Mucosa of descending colon (tissue), 3 donors: ENCODE measurements at regions not wholly inside any gene's neighbourhood (a gene's known extent, or its start where the extent isn't known, plus 50 kb on each side); places are given as distances from the start of the nearest gene placed in this dataset.

Source experiments
- ATAC-seq: fragments of 200-7000 bp; cut with Tn5 transposase; one replicate; pipeline ENCODE4 v1.9.1; 2020; ENCODE audit warnings: mild to moderate bottlenecking, moderate library complexity
- DNase-seq, 3 donors: peaks; one replicate each; pipeline ENCODE4 v3.0.0-alpha.2; 2020
- H3K36me3 ChIP-seq: fragments of 200-600 bp; one replicate; pipeline ENCODE4 v1.8.0; 2021; ENCODE audit warnings: low read depth, mild to moderate bottlenecking
- H3K4me1 ChIP-seq: fragments of 200-600 bp; one replicate; pipeline ENCODE4 v1.8.0; 2021; ENCODE audit warnings: low read depth, mild to moderate bottlenecking
- H3K4me3 ChIP-seq: fragments of 200-600 bp; one replicate; pipeline ENCODE4 v1.8.0; 2021; ENCODE audit warnings: mild to moderate bottlenecking
- H3K9me3 ChIP-seq: fragments of 200-600 bp; one replicate; pipeline ENCODE4 v1.8.0; 2021; ENCODE audit warnings: mild to moderate bottlenecking
- CTCF ChIP-seq: fragments of 200-600 bp; IDR thresholded peaks from one replicate; pipeline ENCODE4 v1.8.0; 2022; ENCODE audit warnings: antibody characterized with exemption, mild to moderate bottlenecking
- intact Hi-C, 2 donors: fragments of 100-400 bp; cut with DNase I in 1 of 2; cut with micrococcal nuclease in 1 of 2; formaldehyde crosslinking; loops; one replicate each; pipeline versions ENCODE4 v1.11.0 to v1.11.1; 2022; cut with DNase I, micrococcal nuclease
- donor health status: DM: no; HTN: no; CAD: no; lungs with moderate emphysema.
- donor health status: DM: no; HTN: no; CAD: no.
- donor health status: DM: no; HTN: yes; CAD: no.

- ATAC-seq (no peak), DNase-seq (no peak)
- no peaks in the 10 kb centered on the region for H3K9me3 ChIP-seq
- H3K4me1 ChIP-seq: no peaks in the 10 kb centered on the region
- H3K36me3 ChIP-seq: no peaks in the 10 kb centered on the region
- no peak overlapping the region for H3K4me3 ChIP-seq
- intact Hi-C loops: no loop called here
- TF ChIP-seq CTCF: no peak
Measured at GRCh38 chr11:81421251-81421860, 1312.3 kb downstream of the FAM181B start.

GRCh38 chr11:81420668-81421250 lies 1312.9 kb downstream of the FAM181B start:
- H3K9me3 ChIP-seq: no peaks in the 10 kb centered on the region
- intact Hi-C loops: no loop called here
- ATAC-seq (no peak), DNase-seq (no peak)
- no peaks in the 10 kb centered on the region for H3K4me1 ChIP-seq
- no peak for TF ChIP-seq CTCF
- H3K36me3 ChIP-seq: no peaks in the 10 kb centered on the region
- no peak overlapping the region for H3K4me3 ChIP-seq

DNA sequence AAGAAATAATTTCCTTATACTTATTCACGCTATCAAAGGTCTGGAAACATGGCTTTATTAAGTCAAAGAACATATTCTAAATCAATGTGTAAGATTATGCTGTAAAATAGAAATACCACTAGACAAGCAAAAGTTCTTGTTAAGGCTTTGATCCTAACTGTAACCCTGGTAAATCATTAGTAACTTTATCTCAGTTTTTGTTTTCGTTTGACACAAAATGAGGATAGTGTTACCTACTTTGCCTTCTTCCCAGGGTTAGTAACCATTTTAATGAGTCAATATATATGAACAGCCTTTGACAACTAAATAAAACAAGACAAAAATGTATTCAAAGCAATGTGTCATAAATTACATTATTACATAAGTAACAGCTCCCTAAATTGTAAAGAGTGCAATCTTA lies 1336.3 kb downstream of the FAM181B start:
- Histone ChIP-seq H3K36me3 (no peaks in the 10 kb centered on the region), H3K4me3 (no peak overlapping the region)

GRCh38 chr11:81394311-81394710 lies 1339.4 kb downstream of the FAM181B start:
- no peak for ATAC-seq
- Histone ChIP-seq H3K36me3 (no peaks in the 10 kb centered on the region), H3K9me3 (no peaks in the 10 kb centered on the region), H3K4me1 (no peaks in the 10 kb centered on the region), H3K4me3 (no peak overlapping the region)
- DNase-seq: no peak
- TF ChIP-seq CTCF: no peak
- intact Hi-C loops: no loop called here

More for the DNA sequence above, 1336.3 kb downstream of the FAM181B start:
- Histone ChIP-seq H3K4me1 (no peaks in the 10 kb centered on the region), H3K9me3 (no peaks in the 10 kb centered on the region)
- intact Hi-C loops: no loop called here
- DNase-seq (no peak), ATAC-seq (no peak)
- TF ChIP-seq CTCF: no peak

DNA sequence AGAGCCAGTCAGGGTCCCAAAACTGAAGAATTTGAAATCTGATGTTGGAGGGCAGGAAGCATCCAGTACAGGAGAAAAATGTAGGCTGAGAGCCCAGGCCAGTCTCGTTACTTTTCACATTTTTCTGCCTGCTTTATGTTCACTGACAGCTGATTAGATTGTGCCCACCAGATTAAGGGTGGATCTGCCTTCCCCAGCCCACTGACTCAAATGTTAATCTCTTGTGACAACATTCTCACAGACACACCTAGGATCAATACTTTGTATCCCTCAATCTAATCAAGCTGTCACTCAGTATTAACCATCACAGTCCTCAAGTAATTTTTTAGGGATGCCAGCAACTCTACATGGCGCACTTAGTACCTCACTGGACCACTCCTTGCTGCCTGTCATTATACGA lies 1345.3 kb downstream of the FAM181B start:
- DNase-seq (no peak), ATAC-seq (no peak)
- H3K9me3 ChIP-seq: no peaks in the 10 kb centered on the region
- H3K36me3 ChIP-seq: no peaks in the 10 kb centered on the region
- H3K4me3 ChIP-seq: no peak overlapping the region
- intact Hi-C loops: no loop called here
- H3K4me1 ChIP-seq: no peaks in the 10 kb centered on the region
- TF ChIP-seq CTCF: no peak

- no peak for ATAC-seq
- no peaks in the 10 kb centered on the region for H3K4me1 ChIP-seq
- TF ChIP-seq CTCF: no peak
- peak in 1 of 3 donors; percentile 3 for DNase-seq
- H3K4me3 ChIP-seq: no peak overlapping the region
- H3K36me3 ChIP-seq: no peaks in the 10 kb centered on the region
- no peaks in the 10 kb centered on the region for H3K9me3 ChIP-seq
- intact Hi-C loops: no loop called here
Measured at GRCh38 chr11:81380395-81380794, 1353.3 kb downstream of the FAM181B start.
